ENCODE measurements at regions not wholly inside any gene's neighbourhood (a gene's known extent, or its start where the extent isn't known, plus 50 kb on each side); places are given as distances from the start of the nearest gene placed in this dataset.

GRCh38 chr4:19842471-19842870 lies 409.2 kb upstream of the SLIT2 start:
- TF ChIP-seq POLR2AphosphoS5 (IDR thresholded peaks at IDR 0.05; ENCODE audit: insufficient read depth, low read depth, low read length) (no peak), MAX (IDR thresholded peaks at IDR 0.05; ENCODE audit: insufficient read depth, insufficient read length) (no peak)

Data from endothelial cell of umbilical vein (primary cell).